IPS-18c (cell line): ENCODE measurements at regions not wholly inside any gene's neighbourhood (a gene's known extent, or its start where the extent isn't known, plus 50 kb on each side); places are given as distances from the start of the nearest gene placed in this dataset.

ENCODE experiments used
- H3K4me3 ChIP-seq: 2 replicates; pipeline ENCODE4 v1.7.0; 2013; ENCODE audit warnings: low read depth, mild to moderate bottlenecking, low read length, moderate library complexity; ENCODE audit not compliant: insufficient read depth
- H3K9me3 ChIP-seq: one replicate; pipeline ENCODE4 v1.6.1; 2013; ENCODE audit warnings: mild to moderate bottlenecking, low read length, moderate library complexity; ENCODE audit not compliant: control insufficient read depth, insufficient read depth

DNA sequence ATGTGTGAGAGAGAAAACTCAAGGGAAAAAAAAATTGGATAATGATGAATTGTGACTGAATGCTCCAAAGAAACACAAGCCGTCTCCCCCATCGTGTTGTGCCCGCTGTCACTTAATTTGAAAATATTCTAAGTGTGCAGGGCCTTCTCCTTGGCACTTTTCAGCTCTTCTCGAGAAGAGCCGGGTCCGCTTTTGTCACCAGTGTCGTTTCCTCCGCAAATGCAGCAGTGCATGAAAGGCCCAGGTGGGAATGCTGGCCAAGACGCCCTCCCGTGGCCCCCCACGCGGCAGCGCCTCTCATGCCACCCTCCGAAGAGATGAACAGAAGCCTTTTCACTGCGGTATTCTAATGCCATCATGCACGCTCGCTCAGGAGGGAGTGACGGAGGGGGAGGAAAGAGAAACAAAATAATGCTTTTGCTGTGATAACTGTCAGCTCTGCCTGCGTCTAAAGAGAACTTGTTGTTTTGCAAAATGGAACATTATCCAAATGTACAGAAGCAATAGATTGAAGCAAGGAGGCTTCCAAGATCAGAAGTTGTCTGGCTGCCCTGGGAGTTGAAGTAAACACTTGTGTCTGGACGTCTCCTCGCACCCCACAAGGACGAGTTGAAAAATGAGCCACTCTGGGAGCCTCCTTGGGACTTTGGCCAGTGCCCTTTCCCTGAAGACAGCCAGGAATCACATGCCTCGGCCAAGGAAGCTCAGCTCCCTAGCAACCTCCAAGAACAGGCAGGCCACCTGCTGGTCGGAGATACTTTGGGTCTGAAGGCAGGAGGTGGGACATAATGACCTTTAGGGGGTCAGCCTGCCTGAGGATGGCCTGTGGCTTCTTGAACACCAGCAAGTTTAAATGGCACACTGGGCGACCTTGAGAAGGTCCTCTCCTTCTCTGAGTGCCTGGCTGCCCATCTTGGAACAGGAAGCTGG, 166.1 kb upstream of the ZC3H12A start:
- no peaks in the 10 kb centered on the region for H3K9me3 ChIP-seq
- H3K4me3 ChIP-seq: no peak overlapping the region

DNA sequence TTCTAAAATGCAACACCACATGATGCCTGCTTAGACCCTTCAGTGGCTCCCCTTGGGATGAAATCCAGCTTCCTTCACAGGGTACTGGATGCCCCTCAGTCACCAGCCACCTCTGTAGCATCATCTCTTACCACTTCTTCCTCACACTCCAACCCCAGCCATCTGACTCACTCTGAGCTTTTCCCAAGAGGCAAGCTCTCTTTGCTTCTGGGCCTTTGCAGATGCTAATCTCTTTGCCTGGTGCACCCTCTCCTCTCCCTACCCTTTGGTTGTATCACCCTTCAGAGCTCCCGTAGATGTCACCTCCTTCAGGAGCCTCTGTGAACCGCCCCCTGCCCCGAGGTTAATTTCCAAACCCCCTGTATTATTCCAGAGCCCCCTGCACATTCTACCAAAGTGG, 164.8 kb upstream of the ZC3H12A start:
- Histone ChIP-seq H3K4me3 (no peak overlapping the region), H3K9me3 (no peaks in the 10 kb centered on the region)

DNA sequence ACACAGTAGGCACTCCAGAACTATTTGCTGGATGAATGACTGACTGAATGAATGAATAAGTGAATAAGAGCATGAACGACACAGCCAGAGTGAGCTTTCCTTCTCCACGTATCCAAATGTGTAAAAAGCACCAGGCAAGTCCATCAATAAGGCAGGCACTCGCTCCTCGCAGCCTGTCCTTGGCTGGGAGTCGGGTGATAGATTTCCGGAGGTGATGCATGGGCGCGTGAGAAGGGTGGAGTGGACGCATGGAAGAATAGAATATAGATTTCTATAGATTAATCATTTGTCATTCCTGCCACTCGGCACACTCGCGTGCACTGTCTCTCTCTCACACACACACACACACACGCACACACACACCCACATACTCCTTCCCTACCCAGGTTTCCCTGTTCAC, 164.3 kb upstream of the ZC3H12A start:
- no peaks in the 10 kb centered on the region for H3K9me3 ChIP-seq
- H3K4me3 ChIP-seq: no peak overlapping the region

DNA sequence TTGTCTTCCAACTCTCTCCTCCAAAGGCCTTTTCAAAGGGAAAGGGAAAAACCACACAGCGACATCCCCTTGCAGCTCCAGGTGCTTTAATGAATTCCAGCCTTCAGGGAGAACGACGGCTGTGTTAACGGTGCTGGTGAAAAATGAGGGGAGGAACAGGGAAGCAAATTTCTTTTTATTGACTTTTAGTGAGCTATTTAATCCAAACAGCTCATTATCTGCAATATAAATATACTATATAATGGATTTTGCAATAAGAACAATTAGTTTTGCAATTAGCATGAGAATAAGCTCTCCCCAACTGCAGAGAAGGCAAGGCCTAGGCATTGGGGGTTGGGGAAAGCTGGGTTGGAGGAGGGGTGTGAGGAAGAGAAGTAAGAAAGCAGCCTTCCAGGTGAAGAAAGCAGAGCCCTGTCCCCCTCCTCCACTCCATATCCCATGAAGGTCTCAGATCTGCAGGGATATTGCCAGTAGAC, 159.0 kb upstream of the ZC3H12A start:
- Histone ChIP-seq H3K4me3 (no peak overlapping the region), H3K9me3 (no peaks in the 10 kb centered on the region)

DNA sequence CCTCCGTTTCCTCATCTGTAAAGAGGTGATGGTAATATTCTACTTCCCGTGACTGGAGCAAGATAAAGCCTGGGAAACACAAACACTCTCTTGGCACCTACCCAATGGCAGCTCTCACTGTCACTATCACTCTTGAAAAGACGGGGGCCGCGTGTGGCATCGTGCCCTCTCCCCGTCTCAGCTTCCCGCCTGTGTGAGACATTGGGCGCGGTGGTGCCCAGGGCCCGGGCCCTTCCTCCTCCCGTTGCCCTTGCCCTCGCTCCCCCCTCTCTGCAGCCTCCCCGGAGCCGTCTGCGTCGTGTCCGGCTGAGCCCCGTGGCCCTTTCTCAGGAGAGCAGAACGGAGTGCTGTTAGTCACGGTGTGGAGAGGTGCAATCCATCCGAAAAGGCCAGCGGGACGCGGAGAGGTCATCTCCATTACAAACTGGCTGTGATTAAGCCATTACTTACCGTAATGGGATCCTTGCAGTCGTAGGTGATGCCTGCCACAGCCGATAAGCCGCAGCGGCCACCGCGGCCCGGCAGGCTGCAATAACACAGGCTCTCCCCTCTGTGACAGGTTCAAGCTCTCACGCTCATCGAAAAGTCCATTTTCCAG, 156.4 kb upstream of the ZC3H12A start:
- Histone ChIP-seq H3K4me3 (no peak overlapping the region), H3K9me3 (no peaks in the 10 kb centered on the region)

DNA sequence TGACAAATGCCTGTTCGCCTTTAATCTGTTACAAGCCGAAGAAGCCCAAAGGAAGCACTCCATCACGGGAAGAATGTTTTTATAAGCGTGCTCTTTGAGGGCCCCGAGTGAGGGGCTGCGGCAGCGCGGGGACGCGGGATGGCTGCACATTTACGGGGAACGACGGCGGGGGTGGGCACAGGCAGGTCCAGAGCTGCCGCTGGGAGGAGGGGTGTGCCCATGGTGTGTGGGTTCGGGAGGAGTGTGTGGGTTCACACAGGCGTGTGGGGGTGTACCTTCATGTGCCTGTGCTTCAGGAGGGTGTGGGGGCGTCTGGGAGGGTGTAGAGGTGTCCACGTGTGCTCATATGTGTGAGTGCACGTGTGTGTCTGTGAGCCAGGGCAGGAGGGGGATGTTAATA, 155.9 kb upstream of the ZC3H12A start:
- Histone ChIP-seq H3K4me3 (no peak overlapping the region), H3K9me3 (no peaks in the 10 kb centered on the region)

DNA sequence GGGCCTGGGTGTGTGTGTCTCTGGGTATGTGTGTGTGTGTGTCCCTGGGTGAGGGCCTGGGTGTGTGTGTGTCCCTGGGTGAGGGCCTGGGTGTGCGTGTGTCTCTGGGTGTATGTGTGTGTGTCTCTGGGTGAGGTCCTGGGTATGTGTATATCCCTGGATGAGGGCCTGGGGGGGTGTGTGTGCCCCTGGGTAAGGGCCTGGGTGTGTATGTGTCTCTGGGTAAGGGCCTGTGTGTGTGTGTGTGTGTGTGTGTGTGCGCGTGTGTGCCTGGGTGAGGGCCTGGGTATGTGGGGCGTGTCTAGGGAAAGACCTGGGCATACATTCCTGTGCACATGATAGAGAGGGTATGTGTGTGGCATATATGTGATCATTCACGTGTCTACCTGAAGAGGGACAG, 155.1 kb upstream of the ZC3H12A start:
- no peaks in the 10 kb centered on the region for H3K9me3 ChIP-seq
- no peak overlapping the region for H3K4me3 ChIP-seq

DNA sequence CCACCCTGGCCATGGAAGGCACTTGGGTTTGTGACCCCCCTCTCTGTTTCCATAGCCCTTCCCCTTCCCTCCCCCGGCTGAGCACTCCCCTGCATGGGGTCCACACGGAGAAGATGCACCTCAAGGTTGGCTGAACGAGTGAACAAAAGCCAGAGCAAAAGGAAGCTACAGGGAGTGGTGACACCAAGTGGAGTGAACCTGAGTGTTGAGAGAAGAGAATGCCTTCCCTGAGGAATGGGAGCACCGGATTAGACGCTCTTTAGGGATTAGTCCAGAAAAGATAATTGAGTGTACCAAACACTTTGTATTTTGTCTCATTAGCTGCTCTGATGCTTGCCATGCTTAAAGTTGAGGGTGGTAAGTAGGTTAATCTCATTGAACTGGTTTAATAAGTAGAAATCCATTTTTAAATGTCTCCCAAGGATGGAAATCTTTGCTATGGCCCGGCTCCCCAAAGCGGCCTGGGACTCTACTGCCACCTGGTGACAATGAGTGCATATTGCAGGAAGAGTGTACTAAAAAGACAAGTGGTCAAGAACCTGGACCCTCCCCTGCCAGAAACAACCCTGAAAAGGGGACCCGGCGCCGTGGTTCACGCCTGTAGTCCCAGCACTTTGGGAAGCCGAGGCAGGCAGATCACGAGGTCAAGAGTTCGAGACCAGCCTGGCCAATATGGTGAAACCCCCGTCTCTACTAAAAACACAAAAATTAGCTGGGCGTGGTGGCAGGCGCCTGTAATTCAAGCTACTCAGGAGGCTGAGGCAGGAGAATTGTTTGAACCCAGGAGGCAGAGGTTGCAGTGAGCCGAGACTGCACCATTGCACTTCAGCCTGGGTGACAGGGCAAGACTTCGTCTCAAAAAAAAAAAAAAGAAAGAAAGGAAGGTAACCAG, 150.6 kb upstream of the ZC3H12A start:
- no peaks in the 10 kb centered on the region for H3K9me3 ChIP-seq
- H3K4me3 ChIP-seq: no peak overlapping the region

DNA sequence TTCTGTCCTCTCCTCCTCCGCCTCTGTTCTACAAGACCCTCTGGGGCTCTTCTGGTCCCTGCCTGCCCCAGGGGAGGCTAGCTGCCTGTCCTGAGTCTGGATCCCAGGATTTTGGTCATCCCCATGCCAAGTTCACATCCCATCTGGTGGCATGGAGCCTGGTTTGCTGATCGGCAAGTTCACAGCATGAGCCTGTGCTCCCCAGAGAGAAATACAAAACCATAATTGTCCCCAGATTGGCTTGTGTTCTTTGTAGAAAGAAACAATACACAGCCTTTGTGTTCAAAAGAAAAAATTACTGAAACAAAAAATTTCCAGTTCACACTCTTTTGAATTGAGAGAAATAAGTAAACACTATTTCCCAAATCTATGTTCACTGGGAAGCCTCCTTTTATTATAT, 149.4 kb upstream of the ZC3H12A start:
- Histone ChIP-seq H3K9me3 (no peaks in the 10 kb centered on the region), H3K4me3 (no peak overlapping the region)

DNA sequence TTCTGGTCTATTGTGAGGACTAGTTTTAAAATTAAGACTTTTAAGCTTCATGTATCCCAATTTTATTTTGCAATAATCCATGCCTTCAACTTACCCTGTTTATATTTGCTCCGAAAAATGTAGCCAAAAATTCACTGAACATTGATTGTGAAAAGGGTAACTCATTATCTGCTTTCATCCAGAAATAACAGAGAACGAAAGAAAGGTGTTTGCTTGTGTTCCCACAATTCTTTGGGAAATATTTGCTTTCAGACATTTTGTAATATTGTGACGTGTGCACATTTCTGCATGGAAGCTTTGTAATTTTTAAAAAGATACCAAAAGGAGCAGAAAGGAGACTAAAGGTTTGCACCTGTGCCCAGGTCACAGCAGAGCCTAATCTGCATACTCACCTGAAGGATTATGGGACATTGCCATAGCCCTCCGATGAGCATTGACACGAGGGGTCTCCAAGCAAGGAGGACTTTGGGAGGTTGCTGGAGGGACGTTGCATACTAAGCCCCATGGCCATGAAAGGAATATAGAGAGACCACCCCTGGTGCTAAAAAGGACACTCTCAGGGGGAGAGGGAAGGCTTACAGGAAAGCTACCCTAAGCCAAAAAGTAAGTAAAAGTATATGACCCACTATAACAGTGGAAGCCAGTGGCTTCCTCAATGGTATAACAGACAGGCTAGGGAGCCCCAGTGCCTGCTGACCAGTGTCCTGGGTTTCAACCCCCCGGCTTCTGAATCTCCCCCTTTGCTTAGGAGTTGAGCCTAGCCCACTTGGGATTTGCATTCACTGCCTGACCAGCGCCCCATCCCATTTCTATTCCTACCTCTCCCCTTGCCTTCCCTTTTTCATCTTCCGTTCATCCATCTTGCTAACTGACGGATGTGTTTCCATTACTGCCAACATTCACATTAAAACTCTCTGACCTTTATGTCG, 148.6 kb upstream of the ZC3H12A start:
- Histone ChIP-seq H3K4me3 (no peak overlapping the region), H3K9me3 (no peaks in the 10 kb centered on the region)

DNA sequence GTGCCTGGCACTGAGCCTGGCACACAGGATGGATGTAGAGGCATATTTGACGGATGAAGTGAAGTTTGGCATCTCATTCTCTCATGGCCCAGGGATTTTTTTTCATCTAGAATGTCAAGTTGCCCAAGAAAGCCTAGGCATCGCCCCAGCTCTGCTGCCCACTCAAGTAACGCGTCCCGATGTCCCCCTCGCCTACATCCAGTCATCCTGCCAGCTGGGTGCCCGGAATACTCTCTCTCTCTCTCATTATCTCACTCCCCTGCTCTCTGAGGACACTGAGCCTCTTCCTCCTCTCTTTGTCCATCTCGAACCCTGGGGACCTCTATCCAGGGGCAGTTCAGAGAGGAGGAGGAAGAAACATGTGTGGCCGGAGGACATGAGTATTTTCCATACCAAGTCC, 142.3 kb upstream of the ZC3H12A start:
- Histone ChIP-seq H3K4me3 (no peak overlapping the region), H3K9me3 (no peaks in the 10 kb centered on the region)

DNA sequence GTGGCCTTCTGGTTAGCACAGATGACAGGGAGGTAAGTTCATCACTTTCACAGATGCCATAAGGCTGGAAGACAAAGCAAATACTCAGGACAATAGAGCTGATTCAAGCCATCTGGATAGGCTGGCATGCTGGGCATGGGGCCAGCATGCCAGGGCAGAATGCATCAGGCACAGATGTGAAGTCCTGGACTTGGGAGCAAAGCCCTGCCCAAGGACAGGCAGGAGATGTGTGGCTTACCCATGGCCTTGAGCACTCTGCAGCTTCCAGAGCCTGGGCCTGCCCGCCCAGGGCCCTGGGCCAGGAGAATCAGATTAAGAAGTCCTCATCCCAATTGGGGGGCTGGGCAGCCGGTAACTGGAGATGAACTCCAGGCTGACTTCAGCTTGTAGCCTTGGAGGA, 135.7 kb upstream of the ZC3H12A start:
- no peaks in the 10 kb centered on the region for H3K9me3 ChIP-seq
- no peak overlapping the region for H3K4me3 ChIP-seq

DNA sequence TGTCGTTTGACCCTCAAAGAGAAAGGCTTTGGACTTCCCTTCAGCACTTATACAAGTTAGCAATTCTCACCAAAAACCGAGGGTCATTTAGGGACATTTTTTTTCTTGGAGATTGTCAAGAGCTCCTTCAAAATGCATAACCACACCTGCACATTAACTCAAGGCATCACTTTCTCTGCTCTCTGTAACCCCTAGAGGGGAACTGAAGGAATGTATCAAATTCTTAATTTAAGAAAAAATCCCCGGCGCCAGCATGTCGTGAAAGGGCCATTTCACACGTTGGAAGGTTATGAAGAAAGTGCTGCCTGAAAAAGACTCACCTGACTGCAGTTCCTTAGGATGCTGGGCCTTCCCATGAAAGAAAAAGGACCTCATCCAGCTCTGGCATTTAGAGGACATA, 131.6 kb upstream of the ZC3H12A start:
- Histone ChIP-seq H3K4me3 (no peak overlapping the region), H3K9me3 (no peaks in the 10 kb centered on the region)

DNA sequence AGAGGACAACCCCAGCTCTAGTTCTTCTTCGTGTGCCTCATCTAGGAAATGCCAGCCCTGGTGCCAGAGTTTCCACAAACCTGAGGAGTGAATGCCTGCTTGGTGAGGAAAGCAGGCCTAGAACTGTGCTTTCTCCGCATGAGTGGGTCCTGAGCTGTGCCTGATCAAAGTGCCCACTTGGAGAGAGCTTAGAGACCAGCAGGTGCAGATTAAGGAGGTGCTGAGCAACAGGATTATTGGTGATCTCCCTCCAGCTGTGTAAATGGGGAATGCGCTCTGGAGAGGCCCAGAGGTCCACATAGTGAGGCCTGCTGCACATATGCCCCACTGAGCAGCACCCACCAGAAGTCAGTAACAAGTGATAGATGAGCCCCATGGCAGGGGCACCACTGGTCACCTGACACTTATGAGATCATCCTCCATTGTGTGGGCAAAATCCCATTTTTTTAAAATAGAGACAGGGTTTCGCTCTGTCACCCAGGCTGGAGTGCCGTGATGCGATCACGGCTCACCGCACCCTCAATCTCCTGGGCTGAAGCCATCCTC, 127.2 kb upstream of the ZC3H12A start:
- no peaks in the 10 kb centered on the region for H3K9me3 ChIP-seq

DNA sequence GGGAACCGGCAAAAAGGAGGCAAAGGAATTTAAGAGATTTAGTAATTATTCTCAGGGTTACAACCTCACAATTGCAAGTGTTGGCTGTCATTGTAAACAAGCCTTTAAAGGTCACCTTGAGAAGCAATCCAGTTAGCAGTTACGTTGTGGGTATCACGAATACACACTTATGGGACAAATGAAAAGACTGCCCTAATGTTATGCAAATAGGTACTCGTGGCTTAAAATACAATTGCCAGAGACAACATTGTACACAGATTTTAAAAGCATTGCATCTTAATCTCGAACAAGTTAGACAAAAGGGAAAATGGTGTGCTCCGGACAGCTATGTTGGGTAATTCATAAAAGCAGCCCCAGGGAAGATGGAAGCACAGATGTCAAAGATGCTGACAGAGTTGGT, 120.5 kb upstream of the ZC3H12A start:
- Histone ChIP-seq H3K9me3 (no peaks in the 10 kb centered on the region), H3K4me3 (no peak overlapping the region)

More for the DNA sequence above, 127.2 kb upstream of the ZC3H12A start:
- H3K4me3 ChIP-seq: no peak overlapping the region

DNA sequence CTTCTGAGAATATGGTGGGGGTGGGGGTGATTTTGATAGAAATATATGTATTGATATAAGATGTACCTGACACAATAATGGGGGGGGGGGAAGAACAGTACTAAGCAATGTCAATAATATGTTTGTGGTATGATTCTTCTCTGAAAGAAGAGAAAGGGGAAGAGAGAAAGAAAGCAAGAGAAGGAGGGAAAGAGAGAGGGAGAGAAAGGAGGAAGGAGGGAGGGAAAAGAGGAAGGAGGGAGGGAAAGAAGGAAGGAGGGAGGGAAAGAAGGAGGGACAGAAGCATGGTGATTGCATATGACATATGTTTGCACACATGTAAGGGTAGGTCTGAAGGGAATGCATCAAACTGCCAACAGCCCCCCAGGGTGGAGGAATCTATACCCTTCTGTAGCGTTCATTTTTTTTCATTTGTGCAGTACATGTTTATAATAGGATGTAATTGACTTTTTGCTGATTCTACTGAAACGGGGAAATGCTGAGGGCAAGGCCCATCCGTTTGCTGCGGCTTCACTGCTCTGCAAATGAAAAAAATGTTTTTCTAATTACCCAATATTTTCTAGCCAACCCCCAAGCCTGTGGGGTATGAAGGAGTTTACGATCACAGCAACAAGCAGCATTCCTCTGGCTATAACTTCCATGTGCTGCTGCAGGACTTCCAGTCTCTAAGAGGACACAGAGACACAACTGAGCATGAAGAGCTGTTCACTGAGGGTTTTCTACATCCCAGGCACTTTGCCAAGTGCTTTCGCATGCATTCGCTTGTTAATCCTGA, 119.3 kb upstream of the ZC3H12A start:
- Histone ChIP-seq H3K4me3 (no peak overlapping the region), H3K9me3 (no peaks in the 10 kb centered on the region)
